HG03575 (cell line): ENCODE measurements at regions not wholly inside any gene's neighbourhood (a gene's known extent, or its start where the extent isn't known, plus 50 kb on each side); places are given as distances from the start of the nearest gene placed in this dataset.
"Not testable (repeated sequence)": the region's sequence is repeated elsewhere in the genome, so short reads cannot be mapped to it uniquely, and the experiment has no call there.

Experiments used
- ATAC-seq: cut with Tn5 transposase; IDR thresholded peaks from one replicate; pipeline ENCODE4 v1.9.1; 2021; ENCODE audit not compliant: unreplicated experiment, insufficient number of reproducible peaks, low FRiP score; ENCODE audit errors: extremely low read depth

GRCh38 chr7:149714081-149714909 is 59.1 kb downstream of the ZNF467 start:
- no peak for ATAC-seq

GRCh38 chr7:149713731-149714068 is 59.7 kb downstream of the ZNF467 start:
- ATAC-seq = no peak

DNA sequence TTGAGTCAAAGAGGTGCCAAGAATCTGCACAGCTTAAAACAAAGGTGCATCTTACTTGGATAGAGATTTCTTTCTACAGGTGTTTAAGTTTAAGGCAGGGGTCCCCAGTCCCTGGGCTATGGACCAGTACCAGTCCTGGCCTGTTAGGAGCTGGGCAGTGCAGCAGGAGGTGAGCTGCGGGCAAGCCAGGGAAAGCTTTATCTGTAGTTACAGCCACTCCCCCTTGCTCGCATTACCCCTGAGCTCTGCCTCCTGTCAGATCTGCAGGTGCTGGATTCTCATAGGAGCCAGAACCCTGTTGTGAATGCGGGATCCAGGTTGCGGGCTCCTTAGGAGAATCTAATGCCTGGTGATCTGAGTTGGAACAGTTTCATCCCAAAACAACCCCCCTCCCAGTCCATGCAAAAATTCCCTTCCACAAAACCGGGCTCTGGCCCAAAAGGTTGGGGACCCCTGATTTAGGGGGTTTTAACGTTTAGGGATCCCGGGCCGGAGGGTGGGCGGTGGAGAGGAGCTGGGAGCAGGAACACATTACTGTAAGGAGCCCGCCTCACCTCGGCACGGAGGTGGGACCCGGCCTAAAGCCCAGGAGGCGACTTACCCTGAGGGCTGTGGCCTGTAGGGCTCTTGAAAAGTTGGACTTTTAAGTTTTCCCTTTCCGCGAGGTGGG is 60.2 kb downstream of the ZNF467 start:
- no peak for ATAC-seq

GRCh38 chr7:149708026-149708425 is 65.4 kb downstream of the ZNF467 start:
- no peak for ATAC-seq

DNA sequence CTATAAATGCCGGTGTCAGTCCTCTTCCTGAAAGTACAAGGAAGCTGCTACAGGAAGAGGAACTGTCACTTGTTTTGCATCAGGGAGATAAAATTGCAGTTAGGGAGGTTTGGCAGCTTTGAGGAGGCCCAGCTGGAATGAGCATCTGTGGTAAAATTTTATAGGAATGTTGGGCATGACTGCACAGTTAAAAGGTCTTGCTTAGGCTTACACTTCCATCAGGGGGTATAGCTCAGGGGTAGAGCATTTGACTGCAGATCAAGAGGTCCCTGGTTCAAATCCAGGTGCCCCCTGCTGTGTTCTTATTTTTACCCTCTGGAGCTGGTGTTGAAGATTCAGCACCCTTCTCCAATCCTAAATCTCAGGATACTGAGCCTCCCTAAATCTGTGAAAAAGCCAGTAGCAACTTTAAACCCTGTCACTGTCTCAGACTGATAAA is 65.9 kb downstream of the ZNF467 start:
- ATAC-seq = no peak

DNA sequence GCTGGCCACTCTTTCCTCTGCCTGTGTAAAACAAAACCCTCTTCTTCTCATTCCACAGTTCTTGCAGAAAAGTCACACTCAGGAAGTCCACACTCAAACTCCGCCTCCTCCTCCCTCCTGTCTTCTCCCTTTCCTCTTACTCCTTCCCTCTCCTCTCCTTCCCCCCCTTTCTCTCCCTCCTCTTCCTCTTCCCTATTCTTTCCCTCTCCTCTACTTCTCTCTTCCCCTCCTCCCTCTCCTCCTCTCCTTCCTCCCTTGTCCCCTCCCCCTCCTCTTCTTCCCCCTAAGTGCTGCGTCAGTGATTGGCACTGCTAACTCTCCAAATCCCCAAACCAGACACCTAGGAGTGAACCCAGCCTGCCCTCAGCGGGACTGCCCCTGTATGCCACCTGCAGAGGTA is 67.0 kb downstream of the ZNF467 start:
- ATAC-seq = no peak

DNA sequence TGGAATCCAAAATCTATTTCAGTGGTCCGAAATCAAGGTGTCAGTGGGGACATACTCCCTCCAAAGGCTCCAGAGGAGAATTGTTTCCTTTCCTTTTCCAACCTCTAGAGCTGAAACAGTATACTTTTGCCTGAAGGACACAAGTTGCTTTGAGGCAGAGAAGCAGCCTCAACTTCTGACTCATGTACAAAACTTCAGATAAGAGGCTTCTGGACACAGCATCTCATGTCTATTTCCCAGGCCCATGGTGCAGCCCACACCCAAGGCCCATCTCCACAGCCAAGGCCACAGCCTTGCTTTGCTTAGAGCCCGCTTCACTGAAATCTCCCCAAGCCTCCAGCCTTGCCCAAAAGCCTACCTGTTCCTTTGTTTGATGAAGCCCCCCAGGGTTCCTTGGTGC is 68.9 kb downstream of the ZNF467 start:
- no peak for ATAC-seq

DNA sequence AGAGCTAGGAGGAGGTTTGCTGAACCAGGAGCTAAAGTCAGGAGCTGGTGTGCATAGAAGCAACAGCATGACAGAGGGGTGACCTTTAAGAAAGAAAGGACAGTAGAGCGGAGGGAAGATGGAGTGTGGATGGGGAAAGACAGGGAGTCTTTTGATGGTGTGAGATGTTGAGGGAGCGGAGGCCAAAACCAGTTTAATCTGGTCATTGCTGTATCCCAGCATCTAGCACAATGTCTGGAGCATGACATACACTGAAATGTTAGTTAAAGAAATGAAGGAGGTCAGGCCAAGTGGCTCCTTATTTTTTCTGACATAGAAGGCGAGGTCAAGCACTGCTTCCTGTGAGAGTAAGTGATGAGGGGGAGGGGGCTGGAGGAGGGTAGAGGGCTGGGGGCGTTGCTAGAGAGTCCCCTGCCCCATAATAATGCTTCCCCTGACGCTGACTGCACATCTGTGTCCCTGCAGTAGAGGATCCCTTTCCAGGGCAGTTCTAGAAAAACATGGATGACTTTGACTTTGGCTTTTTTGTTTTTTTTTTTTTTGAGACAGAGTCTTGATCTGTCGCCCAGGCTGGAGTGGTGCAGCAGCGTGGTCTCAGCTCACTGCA is 70.2 kb downstream of the ZNF467 start:
- no peak for ATAC-seq

DNA sequence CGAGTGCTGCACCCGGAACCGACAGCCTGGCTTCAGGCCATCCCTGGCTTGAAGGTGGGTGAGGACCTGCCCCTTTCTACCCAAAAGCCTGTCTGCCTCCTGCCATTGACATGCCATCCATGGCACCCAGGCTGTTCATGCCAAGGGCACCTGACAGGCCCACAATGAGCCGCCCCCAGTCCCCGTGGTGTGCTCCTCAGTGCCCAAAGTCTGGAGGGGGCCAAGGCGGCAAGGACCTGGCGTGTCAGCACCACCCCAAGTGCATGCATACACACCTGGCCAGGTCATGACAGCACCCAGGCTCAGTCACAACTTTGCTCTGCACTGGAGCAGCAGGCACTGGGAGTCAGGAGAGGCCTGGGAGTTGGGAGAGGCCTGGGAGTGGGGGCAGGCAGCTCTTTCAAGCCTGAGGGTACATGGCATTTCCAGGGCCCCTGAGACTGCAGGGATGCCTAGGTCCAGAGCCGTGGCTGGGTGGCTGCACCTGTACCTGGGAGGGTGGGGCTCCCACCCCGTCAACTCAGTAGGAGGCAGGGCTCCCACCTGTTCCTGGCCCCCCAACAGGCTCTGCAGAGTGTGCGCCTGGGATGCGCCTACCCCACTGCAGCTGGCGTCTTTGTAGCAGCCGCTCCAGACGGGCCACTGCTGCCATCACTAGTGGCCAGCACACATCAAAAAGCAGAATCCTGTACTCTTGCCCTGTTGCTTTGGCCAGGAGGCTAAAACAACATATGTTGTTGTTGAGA is 71.7 kb downstream of the ZNF467 start:
- no peak for ATAC-seq

- ATAC-seq = not testable (repeated sequence)
Observed at GRCh38 chr7:149697767-149698166, 75.6 kb downstream of the ZNF467 start.

- ATAC-seq = no peak
Observed at GRCh38 chr7:149696280-149696679, 77.1 kb downstream of the ZNF467 start.

GRCh38 chr7:149692557-149692982 is 80.8 kb downstream of the ZNF467 start:
- ATAC-seq = no peak

DNA sequence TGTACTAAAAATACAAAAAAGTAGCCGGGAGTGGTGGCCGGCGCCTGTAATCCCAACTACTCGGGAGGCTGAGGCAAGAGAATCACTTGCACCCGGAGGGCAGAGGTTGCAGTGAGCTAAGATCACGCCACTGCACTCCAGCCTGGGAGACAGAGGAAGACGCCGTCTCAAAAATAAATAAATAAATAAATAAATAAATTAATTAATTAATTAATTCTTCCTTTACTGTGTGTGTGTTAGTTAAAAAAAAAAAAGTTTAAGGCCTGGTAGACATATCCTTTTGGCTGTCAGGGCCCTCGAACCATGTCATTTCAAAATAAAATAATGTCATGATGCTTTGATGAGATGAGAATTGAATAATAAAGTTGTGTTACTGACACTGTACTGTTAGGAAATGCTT is 81.3 kb downstream of the ZNF467 start:
- no peak for ATAC-seq

DNA sequence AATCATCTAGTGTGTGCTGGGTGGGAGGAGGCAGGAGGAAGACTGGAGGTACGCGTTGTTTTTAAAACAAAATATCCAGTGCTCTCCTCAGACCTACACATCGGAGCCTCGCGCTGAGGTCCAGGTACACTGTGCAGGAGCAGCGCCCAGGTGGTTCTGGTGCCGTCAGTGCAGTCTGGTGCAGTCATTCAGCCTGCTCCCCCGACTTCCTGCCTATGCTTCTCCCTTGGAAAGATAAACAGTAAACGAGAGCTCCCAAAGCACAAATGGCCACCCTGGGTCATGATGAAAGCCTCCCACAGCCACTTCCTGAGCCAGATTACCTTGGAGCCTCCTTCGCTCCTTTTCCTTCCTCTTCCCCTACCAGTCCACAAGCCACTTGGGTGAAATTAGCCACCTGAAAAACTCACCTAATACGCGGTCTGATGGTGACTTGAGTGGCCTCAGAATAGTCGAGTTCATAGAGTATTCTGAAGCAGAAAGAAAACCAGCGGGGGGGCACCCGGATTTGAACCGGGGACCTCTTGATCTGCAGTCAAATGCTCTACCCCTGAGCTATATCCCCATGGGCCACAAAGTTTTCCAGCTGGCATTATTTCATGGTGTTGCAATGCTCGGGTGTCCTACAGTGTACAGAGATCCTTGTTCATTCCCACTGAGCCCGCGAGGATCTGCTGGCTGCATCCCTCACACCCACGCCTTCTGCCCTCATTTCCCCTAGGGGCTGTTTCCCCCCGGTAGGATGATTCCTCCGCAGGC is 82.5 kb downstream of the ZNF467 start:
- no peak for ATAC-seq

- ATAC-seq = no peak
Observed at GRCh38 chr7:149689291-149689721, 84.1 kb downstream of the ZNF467 start.

- no peak for ATAC-seq
Observed at GRCh38 chr7:149688836-149689235, 84.6 kb downstream of the ZNF467 start.

GRCh38 chr7:149687820-149688219 is 85.6 kb downstream of the ZNF467 start:
- ATAC-seq = not testable (repeated sequence)

- ATAC-seq = no peak
Observed at GRCh38 chr7:149686449-149686848, 86.9 kb downstream of the ZNF467 start.

DNA sequence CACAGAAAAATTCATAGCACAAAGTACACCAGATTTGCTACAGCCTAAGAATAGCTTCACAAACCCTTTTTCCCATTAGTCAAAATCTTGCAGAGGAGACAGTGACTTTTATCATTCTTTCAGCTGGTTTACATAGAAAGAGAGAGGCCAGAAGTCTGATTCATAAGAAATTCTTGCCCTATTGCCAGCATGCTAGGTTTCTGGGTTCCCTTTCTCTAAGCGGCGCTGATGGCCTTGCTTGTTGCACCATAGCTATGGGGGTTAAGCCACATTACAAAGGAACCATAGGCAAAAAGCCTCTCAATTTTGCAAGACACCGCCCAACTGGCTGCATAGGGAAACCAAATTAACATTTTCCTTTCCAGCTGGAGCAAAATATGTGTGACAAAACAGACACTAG is 87.4 kb downstream of the ZNF467 start:
- ATAC-seq = no peak
